Right lobe of liver (tissue), 4 donors: ENCODE measurements at regions not wholly inside any gene's neighbourhood (a gene's known extent, or its start where the extent isn't known, plus 50 kb on each side); places are given as distances from the start of the nearest gene placed in this dataset.

Source experiments
- POLR2A ChIP-seq: fragments of 450-650 bp; IDR thresholded peaks from one replicate; pipeline ENCODE4 v1.6.1; 2017; ENCODE audit warnings: antibody characterized with exemption, mild to moderate bottlenecking
- TF ChIP-seq, protein P1 (sequence below), 4 donors: fragments of 200-600 bp in 3 of 4; fragments of 450-650 bp in 1 of 4; IDR thresholded peaks; one replicate each; pipeline versions ENCODE4 v1.5.1 to v1.8.0; 2016 to 2022; ENCODE audit warnings: antibody characterized with exemption in 4 of 4, mild to moderate bottlenecking in 2 of 4
- donor health status: DM: no; HTN: no; CAD: no.
- donor health status: DM: no; HTN: no; CAD: no.
- donor health status: DM: no; HTN: yes; CAD: no.

DNA sequence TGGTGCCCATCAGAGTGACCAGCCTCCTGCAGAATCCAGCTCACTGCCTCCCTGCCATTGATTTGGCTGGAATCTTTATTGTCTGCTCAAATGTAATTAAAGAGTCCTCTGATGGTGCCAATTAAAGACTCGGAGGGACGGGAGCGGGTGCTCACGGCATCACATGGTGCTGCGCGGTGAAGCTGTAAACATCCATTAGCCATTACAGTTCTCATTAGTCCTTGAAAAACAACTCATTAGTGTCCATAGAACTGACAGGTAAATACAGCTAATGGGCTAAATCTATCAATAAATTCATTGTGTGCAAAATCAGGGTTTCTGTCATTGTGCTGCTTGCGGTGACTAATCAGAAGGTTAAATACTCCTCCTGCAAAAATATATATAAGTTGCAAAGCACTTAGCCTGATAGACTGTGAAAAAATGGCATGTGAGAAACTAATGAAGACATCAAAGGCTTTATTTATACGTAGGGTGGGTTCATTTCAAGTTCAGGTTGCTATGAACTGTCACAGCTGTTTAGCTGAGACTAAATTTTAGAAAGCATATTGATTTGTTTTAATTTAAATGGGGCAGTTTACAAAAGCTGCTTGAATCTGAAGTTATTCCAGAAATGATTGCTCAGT is 289.8 kb upstream of the POU3F1 start:
- TF ChIP-seq POLR2A: no peak
- TF ChIP-seq, protein P1, sequence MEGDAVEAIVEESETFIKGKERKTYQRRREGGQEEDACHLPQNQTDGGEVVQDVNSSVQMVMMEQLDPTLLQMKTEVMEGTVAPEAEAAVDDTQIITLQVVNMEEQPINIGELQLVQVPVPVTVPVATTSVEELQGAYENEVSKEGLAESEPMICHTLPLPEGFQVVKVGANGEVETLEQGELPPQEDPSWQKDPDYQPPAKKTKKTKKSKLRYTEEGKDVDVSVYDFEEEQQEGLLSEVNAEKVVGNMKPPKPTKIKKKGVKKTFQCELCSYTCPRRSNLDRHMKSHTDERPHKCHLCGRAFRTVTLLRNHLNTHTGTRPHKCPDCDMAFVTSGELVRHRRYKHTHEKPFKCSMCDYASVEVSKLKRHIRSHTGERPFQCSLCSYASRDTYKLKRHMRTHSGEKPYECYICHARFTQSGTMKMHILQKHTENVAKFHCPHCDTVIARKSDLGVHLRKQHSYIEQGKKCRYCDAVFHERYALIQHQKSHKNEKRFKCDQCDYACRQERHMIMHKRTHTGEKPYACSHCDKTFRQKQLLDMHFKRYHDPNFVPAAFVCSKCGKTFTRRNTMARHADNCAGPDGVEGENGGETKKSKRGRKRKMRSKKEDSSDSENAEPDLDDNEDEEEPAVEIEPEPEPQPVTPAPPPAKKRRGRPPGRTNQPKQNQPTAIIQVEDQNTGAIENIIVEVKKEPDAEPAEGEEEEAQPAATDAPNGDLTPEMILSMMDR (IDR thresholded peaks at IDR 0.05): no peak
